Pancreas (tissue), 10 donors: ENCODE measurements at regions not wholly inside any gene's neighbourhood (a gene's known extent, or its start where the extent isn't known, plus 50 kb on each side); places are given as distances from the start of the nearest gene placed in this dataset.

Experiments used
- ATAC-seq, 4 donors: fragments of 200-7000 bp; cut with Tn5 transposase; one replicate each; pipeline versions ENCODE4 v1.8.0 to v1.9.1; 2020; ENCODE audit warnings: mild to moderate bottlenecking in 4 of 4, moderate library complexity in 4 of 4
- DNase-seq, 6 donors: peaks; one replicate each; pipeline ENCODE4 v3.0.0-alpha.2; 2020
- FAIRE-seq: peaks from 2 replicates; lab custom pipeline; 2012; peaks lifted over from hg19 to GRCh38; lab: Jason Lieb, UNC
- H3K27ac ChIP-seq, 4 donors: fragments of 200-600 bp; sonication (generic); 1 replicate in 3 of 4; 2 replicates in 1 of 4; pipeline versions ENCODE4 v1.5.0 to v1.8.0; 2020
- H3K27me3 ChIP-seq, 4 donors: fragments of 200-600 bp; one replicate each; pipeline ENCODE4 v1.8.0; 2021
- H3K36me3 ChIP-seq, 3 donors: fragments of 200-600 bp; sonication (generic) in 1 of 3; one replicate each; pipeline versions ENCODE4 v1.5.0 to v1.8.0; 2020 to 2021
- H3K4me1 ChIP-seq, 3 donors: fragments of 200-600 bp; one replicate each; pipeline ENCODE4 v1.8.0; 2021
- H3K4me3 ChIP-seq, 4 donors: fragments of 200-600 bp; sonication (generic) in 2 of 4; one replicate each; pipeline versions ENCODE4 v1.5.0 to v1.8.0; 2020 to 2021
- H3K9me3 ChIP-seq, 4 donors: fragments of 200-600 bp; one replicate each; pipeline ENCODE4 v1.8.0; 2021
- CTCF ChIP-seq, 4 donors: fragments of 200-600 bp; sonication (generic) in 3 of 4; IDR thresholded peaks; one replicate each; pipeline versions ENCODE4 v1.5.0 to v1.8.0; 2021; ENCODE audit warnings: antibody characterized with exemption in 4 of 4
- WGBS, 2 donors: extraction: QIAGEN DNeasy Blood & Tissue Kit; methylation state at CpG; one replicate each; pipeline ENCODE4 v1.1.7; 2013; 5-methylcytosine and 5-hydroxymethylcytosine counted together
- intact Hi-C, 3 donors: fragments of 100-400 bp; cut with DNase I; formaldehyde crosslinking; loops; one replicate each; pipeline versions ENCODE4 v1.11.1 to v1.14.2; 2022
- donor health status: healthy with polysubstance abuse.
- donor health status: DM: no; HTN: no; CAD: no; lungs with moderate emphysema.
- donor health status: DM: no; HTN: no; CAD: no.
- donor health status: control.
- donor health status: control.
- donor health status: Bipolar disorder and iron deficiency.
- donor health status: DM: yes; HTN: yes; CAD: no.
- donor health status: DM: no; HTN: no; CAD: no.
- donor health status: DM: no; HTN: no; CAD: no.
- donor health status: DM: yes; HTN: yes; CAD: no.

- FAIRE-seq (no peak), ATAC-seq (no peak), DNase-seq (no peak)
- Histone ChIP-seq H3K36me3 (no peaks in the 10 kb centered on the region), H3K27me3 (no peaks in the 10 kb centered on the region), H3K4me1 (no peaks in the 10 kb centered on the region), H3K27ac (no peak overlapping the region), H3K9me3 (no peaks in the 10 kb centered on the region), H3K4me3 (no peak overlapping the region)
- WGBS, 2 donors: 36 to 44% methylated on average over 4 of the region's 4 CpGs
- no peak for TF ChIP-seq CTCF (IDR thresholded peaks at IDR 0.05)
- intact Hi-C loops: no loop called here
Measured at GRCh38 chr3:10682692-10683091, 133.3 kb upstream of the SLC6A11 start.

GRCh38 chr3:10683106-10683505, 132.9 kb upstream of the SLC6A11 start:
- Histone ChIP-seq H3K4me1 (no peaks in the 10 kb centered on the region), H3K27me3 (no peaks in the 10 kb centered on the region), H3K27ac (no peak overlapping the region), H3K9me3 (no peaks in the 10 kb centered on the region), H3K4me3 (no peak overlapping the region), H3K36me3 (no peaks in the 10 kb centered on the region)
- 0% methylated on average over 1 of the region's 1 CpG for WGBS, 2 donors
- DNase-seq (no peak), FAIRE-seq (no peak), ATAC-seq (no peak)
- TF ChIP-seq CTCF (IDR thresholded peaks at IDR 0.05): no peak
- intact Hi-C loops: no loop called here

GRCh38 chr3:10688126-10688525, 127.9 kb upstream of the SLC6A11 start:
- WGBS, 2 donors: 50 to 73% methylated on average over 1 of the region's 1 CpG
- no peak for FAIRE-seq
- no peaks in the 10 kb centered on the region for H3K9me3 ChIP-seq
- DNase-seq: no peak
- no peaks in the 10 kb centered on the region for H3K27me3 ChIP-seq
- intact Hi-C loops: no loop called here
- no peaks in the 10 kb centered on the region for H3K4me1 ChIP-seq
- ATAC-seq: no peak
- no peaks in the 10 kb centered on the region for H3K36me3 ChIP-seq
- H3K27ac ChIP-seq: no peak overlapping the region
- H3K4me3 ChIP-seq: no peak overlapping the region
- no peak for TF ChIP-seq CTCF (IDR thresholded peaks at IDR 0.05)

- no peak for FAIRE-seq
- Histone ChIP-seq H3K4me3 (no peak overlapping the region), H3K9me3 (no peaks in the 10 kb centered on the region), H3K4me1 (no peaks in the 10 kb centered on the region), H3K27ac (no peak overlapping the region), H3K27me3 (no peaks in the 10 kb centered on the region), H3K36me3 (no peaks in the 10 kb centered on the region)
- no peak for TF ChIP-seq CTCF (IDR thresholded peaks at IDR 0.05)
- intact Hi-C loops: no loop called here
- no peak for DNase-seq
- ATAC-seq: no peak
- WGBS, 2 donors: 76 to 82% methylated on average over 8 of the region's 8 CpGs
Measured at GRCh38 chr3:10688548-10689172, 127.4 kb upstream of the SLC6A11 start.

- no peaks in the 10 kb centered on the region for H3K4me1 ChIP-seq
- H3K9me3 ChIP-seq: no peaks in the 10 kb centered on the region
- H3K27ac ChIP-seq: no peak overlapping the region
- no peak for FAIRE-seq
- no peak overlapping the region for H3K4me3 ChIP-seq
- intact Hi-C loops: no loop called here
- no peaks in the 10 kb centered on the region for H3K36me3 ChIP-seq
- ATAC-seq: no peak
- no peak for TF ChIP-seq CTCF (IDR thresholded peaks at IDR 0.05)
- WGBS, 2 donors: 47 to 54% methylated on average over 11 of the region's 11 CpGs
- DNase-seq: no peak
- no peaks in the 10 kb centered on the region for H3K27me3 ChIP-seq
Measured at GRCh38 chr3:10692039-10692622, 123.9 kb upstream of the SLC6A11 start.
